Skin of body (tissue), 1 donor: ENCODE measurements at regions not wholly inside any gene's neighbourhood (a gene's known extent, or its start where the extent isn't known, plus 50 kb on each side); places are given as distances from the start of the nearest gene placed in this dataset.

Experiments
- DNase-seq: peaks from one replicate; lab custom pipeline; 2025; lab: John Stamatoyannopoulos, UW

GRCh38 chr5:125583321-125584139 is 837.1 kb upstream of the ZNF608 start:
- peak; percentile 87 for DNase-seq

DNA sequence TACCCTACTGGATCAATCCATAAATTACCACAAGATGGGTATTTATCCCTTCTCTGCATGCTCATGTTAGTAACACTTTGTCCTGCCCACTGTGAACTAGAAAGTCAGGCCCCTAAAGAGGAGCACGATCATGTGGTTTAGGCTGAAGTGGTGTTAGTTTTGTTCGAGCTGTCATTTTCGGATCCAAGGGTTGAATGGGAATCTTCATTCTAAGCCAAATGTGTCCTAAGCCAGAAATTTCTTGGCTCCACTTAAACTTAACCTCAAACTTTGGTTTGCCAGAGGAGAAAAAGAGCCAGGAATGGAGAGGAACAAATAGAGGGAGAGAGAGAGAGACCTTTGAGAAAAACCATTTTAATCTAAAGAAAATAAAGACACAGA is 837.7 kb upstream of the ZNF608 start:
- peak; percentile 74 for DNase-seq

DNA sequence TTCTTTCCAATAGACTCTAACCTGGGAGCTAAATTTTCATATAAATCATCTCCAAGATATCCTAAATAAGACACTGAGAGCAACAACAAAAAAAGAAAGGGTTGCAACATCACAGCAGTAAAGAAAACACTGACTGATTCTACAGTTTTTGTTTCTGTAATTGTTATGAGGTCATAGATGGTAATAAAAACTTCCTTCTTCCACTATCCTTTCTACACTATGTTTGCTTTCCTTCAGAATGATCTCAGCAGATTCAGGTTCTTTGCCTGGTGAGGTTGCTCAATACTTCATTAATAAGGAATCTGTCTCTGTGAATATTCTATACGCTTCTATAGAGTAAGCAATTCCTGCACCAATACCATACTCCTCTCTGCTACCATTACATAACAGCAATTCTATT is 835.6 kb upstream of the GRAMD2B start:
- no peak for DNase-seq

DNA sequence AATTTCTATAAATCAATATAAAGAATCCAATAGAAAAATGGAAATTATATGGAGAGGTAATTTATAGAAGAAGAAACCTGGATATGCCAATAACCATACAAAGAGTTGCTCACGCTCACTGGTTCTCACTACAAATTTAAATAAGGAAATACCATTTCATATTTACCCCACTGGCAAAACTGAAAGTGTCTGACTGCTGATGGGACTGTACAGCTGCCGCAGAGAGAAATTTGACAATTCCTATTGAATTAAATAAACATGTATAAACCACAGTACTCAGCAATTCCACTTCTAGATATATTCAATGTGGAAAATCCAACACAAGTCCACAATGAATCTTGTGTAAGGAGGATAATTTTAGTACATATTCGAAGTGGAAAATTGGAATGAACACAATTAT is 830.4 kb upstream of the GRAMD2B start:
- peak; percentile 6 for DNase-seq

- DNase-seq = peak; percentile 55
Observed at GRCh38 chr5:125595095-125595494, 828.1 kb upstream of the GRAMD2B start.

GRCh38 chr5:125595845-125596244 is 827.4 kb upstream of the GRAMD2B start:
- no peak for DNase-seq

- no peak for DNase-seq
Observed at GRCh38 chr5:125597338-125597737, 825.9 kb upstream of the GRAMD2B start.

- DNase-seq = no peak
Observed at GRCh38 chr5:125600559-125600958, 822.6 kb upstream of the GRAMD2B start.

GRCh38 chr5:125602184-125602583 is 821.0 kb upstream of the GRAMD2B start:
- no peak for DNase-seq

DNA sequence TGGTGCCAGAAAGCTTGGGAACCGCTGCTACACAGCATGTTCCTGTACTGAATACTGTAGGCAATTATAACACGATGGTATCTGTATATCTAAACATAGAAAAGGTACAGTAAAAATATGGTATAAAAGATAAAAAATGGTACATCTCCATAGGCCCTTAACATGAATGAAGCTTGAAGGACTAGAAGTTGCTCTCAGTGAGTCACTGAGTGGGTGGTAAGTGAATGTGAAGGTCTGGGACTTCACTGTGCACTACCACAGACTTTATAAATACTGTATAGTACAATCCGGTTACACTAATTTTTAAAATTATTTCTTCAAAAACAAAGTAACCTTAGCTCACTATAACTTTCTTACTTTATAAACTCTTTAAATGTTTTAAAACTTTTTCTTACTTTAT is 819.9 kb upstream of the GRAMD2B start:
- no peak for DNase-seq

GRCh38 chr5:125604104-125604503 is 819.1 kb upstream of the GRAMD2B start:
- DNase-seq = no peak

DNA sequence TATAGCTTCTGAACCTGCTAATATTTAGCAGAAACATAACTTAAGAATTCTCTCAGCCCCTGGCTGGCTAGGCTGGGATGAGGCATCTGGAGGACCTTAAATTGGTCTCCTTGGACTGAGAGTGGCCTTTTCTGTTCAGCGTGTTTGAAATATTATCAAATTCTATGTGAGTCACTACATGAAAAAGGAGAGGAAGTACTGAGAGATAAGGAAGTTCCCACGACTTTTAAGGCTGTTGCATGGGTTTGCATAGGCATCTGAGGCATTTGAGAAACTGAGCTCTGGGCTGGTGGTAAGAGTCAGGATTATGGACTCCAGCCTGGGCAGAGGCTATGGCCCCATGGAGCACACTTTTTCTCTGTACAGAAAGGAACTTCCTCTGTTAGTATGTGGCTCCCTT is 816.2 kb upstream of the GRAMD2B start:
- DNase-seq = no peak

GRCh38 chr5:125609011-125609410 is 814.2 kb upstream of the GRAMD2B start:
- DNase-seq = no peak

GRCh38 chr5:125610892-125611291 is 812.3 kb upstream of the GRAMD2B start:
- no peak for DNase-seq

DNA sequence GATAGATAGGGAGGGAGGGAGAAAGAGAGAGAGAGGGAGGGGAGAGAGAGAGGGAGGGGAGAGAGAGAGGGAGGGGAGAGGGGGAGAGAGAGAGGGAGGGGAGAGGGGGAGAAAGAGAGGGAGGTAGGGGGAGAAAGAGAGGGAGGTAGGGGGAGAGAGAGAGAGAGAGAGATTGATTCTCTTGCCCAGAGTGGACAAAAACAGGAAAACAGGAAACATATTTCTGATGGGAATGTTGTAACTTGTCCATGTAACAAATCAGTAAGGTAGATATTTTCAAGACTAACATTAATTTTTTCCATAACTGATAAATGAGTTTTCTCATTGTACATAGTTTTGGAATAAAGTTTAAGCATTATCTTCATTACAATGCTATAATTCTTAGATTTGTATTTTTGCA is 811.7 kb upstream of the GRAMD2B start:
- DNase-seq = no peak

GRCh38 chr5:125612181-125612721 is 811.0 kb upstream of the GRAMD2B start:
- peak; percentile 39 for DNase-seq

DNA sequence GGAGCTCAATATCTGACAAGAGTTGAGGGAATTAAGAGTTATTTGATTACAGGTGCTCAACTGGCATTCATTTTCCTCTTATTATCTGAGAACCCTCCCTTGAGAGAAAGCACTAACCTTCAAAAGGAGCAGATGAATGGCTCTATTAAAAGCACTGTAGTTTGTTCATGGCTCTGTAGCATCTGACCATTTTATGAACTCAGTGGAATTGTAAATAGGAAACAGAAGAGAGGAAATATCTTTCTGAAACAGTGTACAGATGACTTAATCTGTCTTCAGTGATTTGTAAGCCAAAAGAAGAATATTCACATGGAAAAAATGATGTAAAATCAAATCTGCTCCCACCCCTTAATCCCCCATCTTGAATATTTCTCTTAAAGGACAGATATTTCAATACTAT is 810.4 kb upstream of the GRAMD2B start:
- peak; percentile 66 for DNase-seq

DNA sequence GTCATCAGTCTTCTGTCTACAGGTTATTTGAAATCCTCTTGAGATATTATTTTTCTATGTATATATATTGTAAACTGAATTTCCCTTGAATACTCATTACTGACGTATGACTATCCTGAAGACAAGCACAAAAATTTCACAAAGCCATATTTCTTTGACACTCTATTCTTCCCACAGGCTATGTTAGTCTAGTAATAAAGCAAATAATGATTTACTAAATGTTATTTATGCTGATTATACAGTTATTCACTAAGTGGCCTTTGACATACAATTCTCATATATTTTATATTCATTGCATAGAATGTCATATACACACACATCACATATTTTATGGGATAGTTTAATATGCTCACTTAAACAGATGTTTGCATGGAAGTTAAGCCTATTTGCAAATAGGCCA is 793.0 kb upstream of the GRAMD2B start:
- DNase-seq = no peak

DNA sequence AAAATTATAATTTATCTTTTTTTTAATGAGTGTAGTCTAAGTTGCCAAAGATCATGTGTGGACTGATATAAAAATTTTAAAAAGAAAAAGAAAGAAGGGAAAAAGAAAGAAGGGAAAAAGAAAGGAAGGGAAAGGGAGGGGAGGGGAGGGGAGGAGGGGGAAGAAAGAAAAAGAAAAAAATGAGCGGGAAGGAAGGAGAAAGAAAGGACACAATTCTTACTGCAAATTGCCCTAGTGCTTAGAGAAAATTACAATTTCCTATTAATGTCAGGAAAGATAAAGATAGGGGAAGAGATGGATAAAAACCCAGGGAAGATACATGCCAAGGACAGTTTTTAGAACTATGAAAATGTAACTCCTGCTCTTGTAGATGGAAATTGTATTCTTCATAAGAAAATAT is 789.7 kb upstream of the GRAMD2B start:
- DNase-seq = no peak

- no peak for DNase-seq
Observed at GRCh38 chr5:125634216-125634835, 788.9 kb upstream of the GRAMD2B start.

- DNase-seq = no peak
Observed at GRCh38 chr5:125639858-125640257, 783.4 kb upstream of the GRAMD2B start.

DNA sequence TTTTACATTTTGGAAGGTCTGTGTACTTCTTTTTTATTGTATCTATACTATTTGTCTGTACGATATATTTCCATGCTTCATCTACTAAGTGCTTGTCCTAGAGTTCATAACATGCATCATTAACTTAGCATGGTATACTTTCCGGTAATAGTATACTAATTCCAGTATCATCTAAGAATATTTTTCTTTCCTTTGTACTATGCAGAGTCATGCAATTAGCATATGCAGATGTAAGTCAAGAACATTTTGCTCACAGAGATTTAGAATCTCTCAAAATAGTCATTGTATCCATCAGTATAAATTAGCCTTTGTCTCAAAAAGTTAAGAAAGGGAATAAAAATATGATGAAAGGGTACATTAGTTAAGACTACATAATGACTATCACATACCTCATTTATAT is 770.4 kb upstream of the GRAMD2B start:
- no peak for DNase-seq

DNA sequence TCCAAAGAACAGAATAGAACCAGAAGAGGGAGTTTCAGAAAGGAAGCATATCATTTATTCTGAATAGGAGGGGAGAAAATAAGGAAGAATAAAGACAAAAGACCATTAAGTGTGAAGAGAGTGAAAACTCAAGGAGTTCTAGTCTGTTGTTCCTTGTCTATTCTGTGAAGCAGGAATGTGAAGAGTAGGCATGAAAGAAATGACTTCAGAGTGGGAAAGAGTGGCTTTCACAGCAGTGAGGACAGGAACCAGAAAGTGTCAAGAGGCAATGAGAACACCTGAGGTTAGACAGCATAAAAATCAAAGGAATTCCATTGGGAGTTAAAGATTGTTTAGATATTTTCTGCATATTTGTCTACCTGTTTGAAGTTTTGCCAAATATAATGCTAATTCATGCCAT is 768.8 kb upstream of the GRAMD2B start:
- DNase-seq = no peak
